ENCODE measurements at regions not wholly inside any gene's neighbourhood (a gene's known extent, or its start where the extent isn't known, plus 50 kb on each side); places are given as distances from the start of the nearest gene placed in this dataset.

GRCh38 chr18:70535041-70535440, 246.2 kb downstream of the SOCS6 start:
- TF ChIP-seq, protein P1, sequence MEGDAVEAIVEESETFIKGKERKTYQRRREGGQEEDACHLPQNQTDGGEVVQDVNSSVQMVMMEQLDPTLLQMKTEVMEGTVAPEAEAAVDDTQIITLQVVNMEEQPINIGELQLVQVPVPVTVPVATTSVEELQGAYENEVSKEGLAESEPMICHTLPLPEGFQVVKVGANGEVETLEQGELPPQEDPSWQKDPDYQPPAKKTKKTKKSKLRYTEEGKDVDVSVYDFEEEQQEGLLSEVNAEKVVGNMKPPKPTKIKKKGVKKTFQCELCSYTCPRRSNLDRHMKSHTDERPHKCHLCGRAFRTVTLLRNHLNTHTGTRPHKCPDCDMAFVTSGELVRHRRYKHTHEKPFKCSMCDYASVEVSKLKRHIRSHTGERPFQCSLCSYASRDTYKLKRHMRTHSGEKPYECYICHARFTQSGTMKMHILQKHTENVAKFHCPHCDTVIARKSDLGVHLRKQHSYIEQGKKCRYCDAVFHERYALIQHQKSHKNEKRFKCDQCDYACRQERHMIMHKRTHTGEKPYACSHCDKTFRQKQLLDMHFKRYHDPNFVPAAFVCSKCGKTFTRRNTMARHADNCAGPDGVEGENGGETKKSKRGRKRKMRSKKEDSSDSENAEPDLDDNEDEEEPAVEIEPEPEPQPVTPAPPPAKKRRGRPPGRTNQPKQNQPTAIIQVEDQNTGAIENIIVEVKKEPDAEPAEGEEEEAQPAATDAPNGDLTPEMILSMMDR (IDR thresholded peaks at IDR 0.05) = no peak
- TF ChIP-seq POLR2AphosphoS5 (IDR thresholded peaks at IDR 0.05) (no peak), POLR2A (IDR thresholded peaks at IDR 0.05) (no peak), EP300 (IDR thresholded peaks at IDR 0.05) (no peak)
